ENCODE measurements at regions not wholly inside any gene's neighbourhood (a gene's known extent, or its start where the extent isn't known, plus 50 kb on each side); places are given as distances from the start of the nearest gene placed in this dataset.

DNA sequence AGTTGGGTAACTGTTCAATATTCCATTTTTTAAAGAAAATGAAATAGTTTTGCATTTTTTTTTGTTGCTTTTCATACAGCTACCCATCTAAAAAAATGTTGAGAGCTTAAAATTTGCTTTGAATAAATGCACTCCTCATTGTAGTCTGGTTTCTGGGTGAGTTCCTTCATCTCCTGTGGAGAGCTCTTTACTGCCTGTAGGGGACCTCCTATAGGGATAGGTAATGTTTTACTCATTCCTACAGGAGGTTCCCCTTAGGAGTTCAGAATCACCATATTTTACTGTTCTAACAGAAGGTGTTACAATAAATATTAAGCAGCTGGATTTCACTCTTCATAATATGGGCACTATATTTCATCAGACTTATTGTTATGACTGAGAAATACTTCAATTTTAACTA is 947.3 kb upstream of the CRIM1 start:
- no peak overlapping the region for H3K4me3 ChIP-seq (ENCODE audit: low read depth, low read length)
- TF ChIP-seq, protein P1, sequence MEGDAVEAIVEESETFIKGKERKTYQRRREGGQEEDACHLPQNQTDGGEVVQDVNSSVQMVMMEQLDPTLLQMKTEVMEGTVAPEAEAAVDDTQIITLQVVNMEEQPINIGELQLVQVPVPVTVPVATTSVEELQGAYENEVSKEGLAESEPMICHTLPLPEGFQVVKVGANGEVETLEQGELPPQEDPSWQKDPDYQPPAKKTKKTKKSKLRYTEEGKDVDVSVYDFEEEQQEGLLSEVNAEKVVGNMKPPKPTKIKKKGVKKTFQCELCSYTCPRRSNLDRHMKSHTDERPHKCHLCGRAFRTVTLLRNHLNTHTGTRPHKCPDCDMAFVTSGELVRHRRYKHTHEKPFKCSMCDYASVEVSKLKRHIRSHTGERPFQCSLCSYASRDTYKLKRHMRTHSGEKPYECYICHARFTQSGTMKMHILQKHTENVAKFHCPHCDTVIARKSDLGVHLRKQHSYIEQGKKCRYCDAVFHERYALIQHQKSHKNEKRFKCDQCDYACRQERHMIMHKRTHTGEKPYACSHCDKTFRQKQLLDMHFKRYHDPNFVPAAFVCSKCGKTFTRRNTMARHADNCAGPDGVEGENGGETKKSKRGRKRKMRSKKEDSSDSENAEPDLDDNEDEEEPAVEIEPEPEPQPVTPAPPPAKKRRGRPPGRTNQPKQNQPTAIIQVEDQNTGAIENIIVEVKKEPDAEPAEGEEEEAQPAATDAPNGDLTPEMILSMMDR (IDR thresholded peaks at IDR 0.05; ENCODE audit: low read depth, low read length): no peak
- no peaks in the 10 kb centered on the region for H3K27me3 ChIP-seq
- H3K4me1 ChIP-seq: no peaks in the 10 kb centered on the region
- no peak for DNase-seq
- no peaks in the 10 kb centered on the region for H3K36me3 ChIP-seq
- H3K9me3 ChIP-seq: no peaks in the 10 kb centered on the region

DNA sequence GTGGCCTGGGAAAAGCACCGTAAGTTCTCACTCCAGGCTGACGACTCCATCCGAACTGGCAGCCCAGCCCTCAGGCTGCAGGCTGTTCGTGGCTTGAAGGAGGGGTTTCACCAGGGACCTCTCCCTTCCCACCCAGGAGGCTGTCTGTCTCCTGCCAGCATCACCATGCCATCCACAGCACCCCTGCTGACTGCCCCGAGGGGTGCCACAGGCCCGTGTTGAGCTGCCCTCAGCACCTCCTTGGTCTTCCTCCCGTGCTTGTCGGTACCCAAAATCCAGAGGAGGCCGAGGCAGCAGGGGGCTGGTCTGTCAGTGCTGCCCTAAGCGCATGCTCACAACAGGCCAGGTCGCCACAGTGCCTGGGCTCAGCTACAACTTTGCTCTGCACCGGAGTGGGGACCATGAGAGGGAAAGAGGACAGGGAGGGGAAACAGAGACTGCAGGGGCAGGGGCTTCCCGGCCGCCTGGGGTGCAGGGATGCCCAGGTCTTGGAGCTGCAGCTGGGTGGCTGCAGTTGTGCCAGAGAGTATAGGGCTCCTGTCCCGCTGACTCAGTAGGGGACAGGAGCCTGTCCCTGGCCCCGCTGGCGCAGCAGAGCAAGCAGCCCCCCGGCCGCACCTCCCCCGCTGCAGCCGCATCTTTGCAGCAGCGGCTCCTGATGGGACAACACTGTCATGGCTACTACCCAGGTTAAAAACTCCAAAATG is 963.7 kb upstream of the CRIM1 start:
- TF ChIP-seq, protein P1 (IDR thresholded peaks at IDR 0.05; ENCODE audit: low read depth, low read length): no peak
- no peak for DNase-seq
- Histone ChIP-seq H3K27me3 (no peaks in the 10 kb centered on the region), H3K4me3 (ENCODE audit: low read depth, low read length) (no peak overlapping the region), H3K36me3 (no peaks in the 10 kb centered on the region), H3K4me1 (no peaks in the 10 kb centered on the region), H3K9me3 (no peaks in the 10 kb centered on the region)

DNA sequence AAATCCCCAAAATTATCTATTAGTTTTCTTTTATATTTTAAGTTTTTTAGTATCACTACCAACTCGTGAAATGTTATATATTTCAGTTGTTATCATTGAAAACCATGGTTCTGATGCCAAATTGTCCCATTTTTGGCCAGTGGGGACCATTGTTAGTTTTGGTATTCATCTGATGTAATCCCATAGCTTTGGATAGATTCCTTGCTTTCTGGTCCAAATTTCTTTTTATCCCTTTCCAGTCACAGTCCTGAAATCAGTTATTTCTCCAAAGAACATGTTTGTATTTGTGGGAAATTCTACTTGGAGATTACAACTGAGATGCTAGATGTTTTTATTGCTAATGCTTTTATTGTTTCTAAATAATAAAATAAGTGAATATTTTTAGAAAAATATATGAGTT is 976.8 kb upstream of the CRIM1 start:
- no peak for DNase-seq
- Histone ChIP-seq H3K9me3 (no peaks in the 10 kb centered on the region), H3K4me1 (no peaks in the 10 kb centered on the region), H3K4me3 (ENCODE audit: low read depth, low read length) (no peak overlapping the region), H3K27me3 (no peaks in the 10 kb centered on the region), H3K36me3 (no peaks in the 10 kb centered on the region)
- TF ChIP-seq, protein P1 (IDR thresholded peaks at IDR 0.05; ENCODE audit: low read depth, low read length): no peak

DNA sequence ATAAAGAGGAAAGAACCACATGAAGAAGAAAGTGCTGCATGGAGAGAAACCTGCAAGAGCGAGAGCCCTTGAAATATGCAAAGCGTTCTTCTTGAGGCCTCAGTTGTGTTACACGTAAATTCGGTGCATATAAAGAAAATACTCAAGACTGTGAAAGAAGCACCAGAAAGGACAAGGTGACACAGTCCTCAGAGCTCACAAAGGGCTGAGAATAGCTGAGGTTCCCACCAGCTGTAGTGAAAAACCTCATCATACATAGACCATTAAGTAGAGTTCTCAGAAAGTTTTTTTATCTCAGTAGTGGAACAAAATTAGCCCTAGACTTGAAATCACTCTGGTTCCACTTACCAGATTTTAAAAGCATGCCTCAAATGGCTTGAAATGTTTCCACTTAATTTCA is 980.7 kb upstream of the CRIM1 start:
- DNase-seq: no peak
- H3K4me3 ChIP-seq (ENCODE audit: low read depth, low read length): no peak overlapping the region
- TF ChIP-seq, protein P1 (IDR thresholded peaks at IDR 0.05; ENCODE audit: low read depth, low read length): no peak
- H3K27me3 ChIP-seq: no peaks in the 10 kb centered on the region
- H3K36me3 ChIP-seq: no peaks in the 10 kb centered on the region
- no peaks in the 10 kb centered on the region for H3K4me1 ChIP-seq
- no peaks in the 10 kb centered on the region for H3K9me3 ChIP-seq

DNA sequence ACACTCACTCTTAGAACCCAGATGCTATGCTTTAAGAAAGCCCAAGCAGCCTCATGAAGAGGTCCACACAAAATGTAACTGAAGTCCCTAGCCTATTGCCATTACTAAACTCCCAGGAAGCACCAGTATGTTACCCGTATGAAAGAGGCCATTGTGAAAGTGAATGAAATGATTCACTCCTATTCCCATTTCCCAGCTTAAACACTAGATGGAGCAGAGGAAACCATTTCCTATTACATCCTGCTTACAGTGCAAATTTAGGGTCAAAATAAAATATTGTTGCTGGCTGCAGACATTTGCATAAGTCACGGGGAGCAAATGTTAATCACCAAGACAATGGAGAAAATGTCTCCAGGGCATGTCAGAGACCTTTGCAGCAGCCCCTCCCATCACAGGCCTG is 989.7 kb upstream of the CRIM1 start:
- no peak for DNase-seq
- Histone ChIP-seq H3K4me3 (ENCODE audit: low read depth, low read length) (no peak overlapping the region), H3K27me3 (no peaks in the 10 kb centered on the region), H3K4me1 (no peaks in the 10 kb centered on the region), H3K9me3 (no peaks in the 10 kb centered on the region), H3K36me3 (no peaks in the 10 kb centered on the region)
- TF ChIP-seq, protein P1 (IDR thresholded peaks at IDR 0.05; ENCODE audit: low read depth, low read length): no peak

DNA sequence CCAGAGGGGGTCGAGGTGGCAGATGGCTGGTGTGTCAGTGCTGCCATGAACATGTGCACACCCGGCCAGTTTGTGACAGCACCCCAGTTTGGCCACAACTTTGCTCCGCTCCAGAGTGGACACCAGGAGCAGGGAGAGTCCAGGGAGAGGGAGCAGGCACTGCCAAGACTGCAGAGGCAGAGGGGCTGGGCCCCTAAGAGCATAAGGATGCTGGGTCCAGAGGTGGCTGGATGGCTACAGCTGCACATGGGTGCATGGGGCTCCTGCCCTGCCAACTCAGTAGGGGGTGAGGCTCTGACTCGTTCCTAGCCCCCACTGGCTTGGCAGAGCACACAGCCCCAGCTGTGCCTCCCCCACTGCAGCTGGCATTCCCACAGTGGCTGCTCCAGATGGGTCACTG is 999.2 kb upstream of the CRIM1 start:
- no peaks in the 10 kb centered on the region for H3K27me3 ChIP-seq
- H3K9me3 ChIP-seq: no peaks in the 10 kb centered on the region
- no peak for DNase-seq
- H3K36me3 ChIP-seq: no peaks in the 10 kb centered on the region
- H3K4me3 ChIP-seq (ENCODE audit: low read depth, low read length): no peak overlapping the region
- H3K4me1 ChIP-seq: no peaks in the 10 kb centered on the region
- TF ChIP-seq, protein P1 (IDR thresholded peaks at IDR 0.05; ENCODE audit: low read depth, low read length): no peak
